IMR-90 (cell line): ENCODE measurements at regions not wholly inside any gene's neighbourhood (a gene's known extent, or its start where the extent isn't known, plus 50 kb on each side); places are given as distances from the start of the nearest gene placed in this dataset.

Experiments used
- BHLHE40 ChIP-seq: fragments of 150-350 bp; IDR thresholded peaks from 2 replicates; pipeline ENCODE4 v1.6.1; 2016; ENCODE audit warnings: mild to moderate bottlenecking, low read depth, low read length
- CHD1 ChIP-seq: IDR thresholded peaks from 2 replicates; pipeline ENCODE4 v1.6.1; 2012; ENCODE audit warnings: low read depth, low read length, improper control_type of control experiment
- FOS ChIP-seq: fragments of 150-350 bp; IDR thresholded peaks from 2 replicates; pipeline ENCODE4 v1.6.1; 2016; ENCODE audit warnings: low read depth, low read length
- MXI1 ChIP-seq: IDR thresholded peaks from 2 replicates; pipeline ENCODE4 v1.6.1; 2012; ENCODE audit warnings: low read depth, mild to moderate bottlenecking, low read length, moderate library complexity, borderline replicate concordance
- NFE2L2 ChIP-seq: fragments of 150-350 bp; IDR thresholded peaks from 2 replicates; pipeline ENCODE4 v1.6.1; 2016; ENCODE audit warnings: low read depth, mild to moderate bottlenecking, low read length
- POLR2A ChIP-seq: IDR thresholded peaks from 2 replicates; pipeline ENCODE4 v1.6.1; 2012; ENCODE audit warnings: mild to moderate bottlenecking, low read depth, low read length
- RAD21 ChIP-seq: IDR thresholded peaks from 2 replicates; pipeline ENCODE4 v1.6.1; 2012; ENCODE audit warnings: low read length, improper control_type of control experiment
- TF ChIP-seq, protein P1 (sequence below): conservative IDR thresholded peaks from 2 replicates; pipeline ENCODE4 v1.5.1; 2012; ENCODE audit warnings: mild to moderate bottlenecking, low read depth, low read length, improper control_type of control experiment
- TF ChIP-seq, protein P2 (sequence below): fragments of 150-350 bp; IDR thresholded peaks from 2 replicates; pipeline ENCODE4 v1.6.1; 2017; ENCODE audit warnings: mild to moderate bottlenecking, antibody characterized with exemption, low read length, low read depth

DNA sequence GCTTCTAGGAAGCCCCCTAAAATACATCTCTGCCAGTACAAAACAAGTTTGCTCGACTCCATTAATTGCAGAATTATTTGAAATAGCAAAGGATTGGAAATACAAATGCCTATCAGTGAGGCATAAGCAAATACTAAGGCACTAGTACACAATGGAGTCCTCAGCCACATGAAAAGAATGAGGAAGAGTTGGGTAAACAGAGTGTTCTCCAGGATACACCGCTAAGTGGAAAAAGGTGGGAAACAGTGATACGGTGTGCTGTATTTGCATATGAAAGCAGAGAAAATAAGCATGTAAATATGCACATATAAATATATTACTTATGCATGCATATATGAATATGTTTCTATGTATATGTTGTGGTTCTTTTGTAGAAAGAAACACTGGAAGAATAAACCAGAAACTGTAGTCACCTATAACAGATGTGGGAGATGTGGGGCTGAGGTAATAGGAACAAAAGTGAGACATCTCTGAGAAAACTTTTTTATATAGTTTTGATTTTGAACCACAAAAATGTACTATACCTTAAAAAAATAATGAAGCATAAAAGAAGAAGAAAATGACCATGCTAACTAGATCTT, 143.4 kb upstream of the MYLIP start:
- TF ChIP-seq, protein P1, sequence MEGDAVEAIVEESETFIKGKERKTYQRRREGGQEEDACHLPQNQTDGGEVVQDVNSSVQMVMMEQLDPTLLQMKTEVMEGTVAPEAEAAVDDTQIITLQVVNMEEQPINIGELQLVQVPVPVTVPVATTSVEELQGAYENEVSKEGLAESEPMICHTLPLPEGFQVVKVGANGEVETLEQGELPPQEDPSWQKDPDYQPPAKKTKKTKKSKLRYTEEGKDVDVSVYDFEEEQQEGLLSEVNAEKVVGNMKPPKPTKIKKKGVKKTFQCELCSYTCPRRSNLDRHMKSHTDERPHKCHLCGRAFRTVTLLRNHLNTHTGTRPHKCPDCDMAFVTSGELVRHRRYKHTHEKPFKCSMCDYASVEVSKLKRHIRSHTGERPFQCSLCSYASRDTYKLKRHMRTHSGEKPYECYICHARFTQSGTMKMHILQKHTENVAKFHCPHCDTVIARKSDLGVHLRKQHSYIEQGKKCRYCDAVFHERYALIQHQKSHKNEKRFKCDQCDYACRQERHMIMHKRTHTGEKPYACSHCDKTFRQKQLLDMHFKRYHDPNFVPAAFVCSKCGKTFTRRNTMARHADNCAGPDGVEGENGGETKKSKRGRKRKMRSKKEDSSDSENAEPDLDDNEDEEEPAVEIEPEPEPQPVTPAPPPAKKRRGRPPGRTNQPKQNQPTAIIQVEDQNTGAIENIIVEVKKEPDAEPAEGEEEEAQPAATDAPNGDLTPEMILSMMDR: no peak
- no peak for TF ChIP-seq POLR2A
- TF ChIP-seq, protein P2, sequence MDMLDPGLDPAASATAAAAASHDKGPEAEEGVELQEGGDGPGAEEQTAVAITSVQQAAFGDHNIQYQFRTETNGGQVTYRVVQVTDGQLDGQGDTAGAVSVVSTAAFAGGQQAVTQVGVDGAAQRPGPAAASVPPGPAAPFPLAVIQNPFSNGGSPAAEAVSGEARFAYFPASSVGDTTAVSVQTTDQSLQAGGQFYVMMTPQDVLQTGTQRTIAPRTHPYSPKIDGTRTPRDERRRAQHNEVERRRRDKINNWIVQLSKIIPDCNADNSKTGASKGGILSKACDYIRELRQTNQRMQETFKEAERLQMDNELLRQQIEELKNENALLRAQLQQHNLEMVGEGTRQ: no peak
- TF ChIP-seq FOS: no peak
- TF ChIP-seq MXI1: no peak
- no peak for TF ChIP-seq NFE2L2
- TF ChIP-seq CHD1: no peak
- TF ChIP-seq RAD21: no peak
- TF ChIP-seq BHLHE40: no peak
